K562 (cell line): ENCODE measurements at regions not wholly inside any gene's neighbourhood (a gene's known extent, or its start where the extent isn't known, plus 50 kb on each side); places are given as distances from the start of the nearest gene placed in this dataset.

ENCODE experiments used
- ATAC-seq: fragments of 200-7000 bp; cut with Tn5 transposase; 3 replicates; pipeline ENCODE4 v1.9.1; 2020; ENCODE audit warnings: moderate library complexity
- BruUV-seq: library from RNA; stranded (reverse); fragments of 400-500 nt; replicated peaks from 2 replicates; lab custom pipeline; 2021; lab: Mats Ljungman, UMichigan
- CTCF ChIA-PET: fragments of 300-600 bp; formaldehyde crosslinking; extraction: SDS; loops from one replicate; lab custom pipeline; 2021; ENCODE audit warnings: low intra/inter-chr PET ratio; lab: Yijun Ruan, JAX
- POLR2A ChIA-PET: fragments of 300-600, 350-650 bp; sonication (Branson Sonifier 250); formaldehyde crosslinking; extraction: SDS; loops from one replicate; lab custom pipeline; 2021; ENCODE audit warnings: antibody characterized with exemption, inconsistent platforms; lab: Yijun Ruan, JAX
- DNase-seq, 4 experiments: peaks; one replicate each; pipeline versions ENCODE4 v3.0.0 to v3.0.0-alpha.2; 2011 to 2018; ENCODE audit warnings: low spot score in 3 of 4, mixed read lengths in 3 of 4; ENCODE audit errors: extremely low read depth in 1 of 4
- FAIRE-seq: peaks from 2 replicates; lab custom pipeline; 2011; peaks lifted over from hg19 to GRCh38; lab: Jason Lieb, UNC
- H2AFZ ChIP-seq: 2 replicates; pipeline ENCODE4 v1.6.0; 2011; ENCODE audit warnings: low read depth, low read length, control low read depth, inconsistent platforms
- H3K27ac ChIP-seq: fragments of 200-600 bp; 3 replicates; pipeline ENCODE4 v1.8.0; 2011; ENCODE audit warnings: low read depth, mild to moderate bottlenecking, control low read depth, inconsistent platforms, low read length, moderate library complexity, mixed read lengths; ENCODE audit errors: extremely low read depth
- H3K27me3 ChIP-seq, 2 experiments: fragments of 300-600 bp in 1 of 2; 2 replicates in 1 of 2; 3 replicates in 1 of 2; pipeline versions ENCODE4 v1.6.0 to v1.8.0; 2011; ENCODE audit warnings: inconsistent platforms in 2 of 2, low read length in 2 of 2, mild to moderate bottlenecking in 1 of 2, mixed read lengths in 1 of 2, moderate library complexity in 1 of 2; ENCODE audit not compliant: control insufficient read depth in 2 of 2, insufficient read depth in 2 of 2
- H3K36me3 ChIP-seq: fragments of 300-600 bp; 3 replicates; pipeline ENCODE4 v1.8.0; 2011; ENCODE audit warnings: mild to moderate bottlenecking, low read length, inconsistent platforms; ENCODE audit not compliant: control insufficient read depth, insufficient read depth
- H3K4me1 ChIP-seq, 2 experiments: fragments of 200-600 bp in 1 of 2; replicated peaks in 1 of 2; 2 replicates in 1 of 2; 3 replicates in 1 of 2; pipeline versions ENCODE4 v1.5.1 to v1.8.0; 2011; ENCODE audit warnings: inconsistent platforms in 2 of 2, low read length in 2 of 2, mild to moderate bottlenecking in 1 of 2, mixed read lengths in 1 of 2, moderate library complexity in 1 of 2; ENCODE audit not compliant: control insufficient read depth in 2 of 2, insufficient read depth in 2 of 2
- H3K4me2 ChIP-seq: 2 replicates; pipeline ENCODE4 v1.6.1; 2011; ENCODE audit warnings: low read length, control low read depth, inconsistent platforms, mixed read lengths; ENCODE audit not compliant: insufficient read depth
- H3K4me3 ChIP-seq: fragments of 200-600 bp; sonication (generic), shearing (Covaris generic); 2 replicates; pipeline ENCODE4 v1.5.1; 2016; ENCODE audit warnings: control low read depth, inconsistent platforms
- H3K79me2 ChIP-seq: fragments of 200-600 bp; 3 replicates; pipeline ENCODE4 v1.8.0; 2011; ENCODE audit warnings: low read length, inconsistent platforms; ENCODE audit not compliant: control insufficient read depth, insufficient read depth
- H3K9ac ChIP-seq, 2 experiments: 2 replicates each; pipeline versions ENCODE4 v1.6.0 to v1.6.1; 2011; ENCODE audit warnings: low read depth in 2 of 2, low read length in 2 of 2, control low read depth in 1 of 2, inconsistent platforms in 1 of 2, mild to moderate bottlenecking in 1 of 2, mixed read lengths in 1 of 2; ENCODE audit not compliant: insufficient read depth in 1 of 2
- H3K9me1 ChIP-seq: one replicate; pipeline ENCODE4 v1.6.0; 2011; ENCODE audit warnings: inconsistent platforms, mild to moderate bottlenecking, low read length, moderate library complexity; ENCODE audit not compliant: control insufficient read depth, insufficient read depth
- H3K9me3 ChIP-seq: replicated peaks from 2 replicates; pipeline ENCODE4 v1.5.1; 2011; ENCODE audit warnings: low read depth, low read length, inconsistent platforms; ENCODE audit not compliant: control insufficient read depth, insufficient read depth
- H4K20me1 ChIP-seq: replicated peaks from 2 replicates; pipeline ENCODE4 v1.6.1; 2011; ENCODE audit warnings: low read length, inconsistent platforms, mixed read lengths; ENCODE audit not compliant: control insufficient read depth, insufficient read depth
- HSF4 ChIP-seq: fragments of 250-450 bp; sonication (Bioruptor Pico); IDR thresholded peaks from 2 replicates; pipeline ENCODE4 v2.1.2; 2022; ENCODE audit warnings: mild to moderate bottlenecking, moderate library complexity, borderline replicate concordance
- IFI16 ChIP-seq: fragments of 250-450 bp; sonication (Bioruptor Pico); IDR thresholded peaks from 2 replicates; pipeline ENCODE4 v2.1.2; 2022; ENCODE audit warnings: mild to moderate bottlenecking, inconsistent platforms
- L3MBTL2 ChIP-seq: fragments of 450-650 bp; IDR thresholded peaks from 2 replicates; pipeline ENCODE4 v1.6.1; 2016; ENCODE audit warnings: mild to moderate bottlenecking, moderate library complexity
- MEF2D ChIP-seq: conservative IDR thresholded peaks from 2 replicates; pipeline ENCODE4 v1.6.1; 2016; ENCODE audit warnings: low read depth, missing genetic modification characterization, missing compliant biosample characterization
- MTA1 ChIP-seq: fragments of 450-650 bp; IDR thresholded peaks from 2 replicates; pipeline ENCODE4 v1.6.1; 2017; ENCODE audit warnings: borderline replicate concordance
- MXI1 ChIP-seq: IDR thresholded peaks from 2 replicates; pipeline ENCODE4 v1.6.1; 2011; ENCODE audit warnings: low read depth, mild to moderate bottlenecking, improper control_type of control experiment, low read length
- TAF15 ChIP-seq: fragments of 200-400 bp; formaldehyde crosslinking; IDR thresholded peaks from 2 replicates; pipeline ENCODE4 v1.6.1; 2017; ENCODE audit warnings: mild to moderate bottlenecking, low read depth, low read length, moderate library complexity
- TARDBP ChIP-seq: fragments of 450-650 bp; IDR thresholded peaks from 2 replicates; pipeline ENCODE4 v1.6.1; 2016
- TCFL5 ChIP-seq: fragments of 250-450 bp; sonication (Bioruptor Pico); conservative IDR thresholded peaks from 2 replicates; pipeline ENCODE4 v1.6.1; 2021; ENCODE audit warnings: mild to moderate bottlenecking, moderate library complexity, matching md5 sums
- ZFPM2 ChIP-seq: fragments of 250-450 bp; sonication (Bioruptor Pico); IDR thresholded peaks from 2 replicates; pipeline ENCODE4 v1.5.1; 2022; ENCODE audit warnings: mild to moderate bottlenecking
- ZNF197 ChIP-seq: fragments of 200-800 bp; sonication (Bioruptor generic); IDR thresholded peaks from 2 replicates; pipeline ENCODE4 v1.6.1; 2016; ENCODE audit warnings: low read depth, missing genetic modification characterization, missing compliant biosample characterization
- ZNF239 ChIP-seq: fragments of 250-450 bp; sonication (Bioruptor Pico); IDR thresholded peaks from 2 replicates; pipeline ENCODE4 v1.4.0; 2020; ENCODE audit warnings: mild to moderate bottlenecking
- ZNF316 ChIP-seq: fragments of 450-650 bp; IDR thresholded peaks from 2 replicates; pipeline ENCODE4 v1.6.1; 2016
- ZNF445 ChIP-seq: fragments of 250-450 bp; sonication (Bioruptor Pico); IDR thresholded peaks from 2 replicates; pipeline ENCODE4 v1.4.0; 2020; ENCODE audit warnings: low read depth, mild to moderate bottlenecking, moderate library complexity
- WGBS: fragments of 100-300 bp; shearing (Covaris generic); methylation state at CpG from one replicate; pipeline ENCODE4 v1.1.6; 2016; ENCODE audit warnings: low coverage, mixed read lengths; ENCODE audit not compliant: insufficient coverage; ENCODE audit errors: missing lambda C conversion rate; 5-methylcytosine and 5-hydroxymethylcytosine counted together
- in situ Hi-C: fragments of 300-500 bp; cut with MboI; formaldehyde crosslinking; loops from 4 replicates; pipeline ENCODE4 v1.15.0; 2018; ENCODE audit warnings: inconsistent platforms, mixed read lengths
- intact Hi-C: fragments of 100-400 bp; cut with micrococcal nuclease; formaldehyde crosslinking; loops from 2 replicates; pipeline ENCODE4 v1.14.2; 2022
- TF ChIP-seq, protein P1 (sequence below): fragments of 250-450 bp; sonication (Bioruptor Pico); IDR thresholded peaks from 2 replicates; pipeline ENCODE4 v1.6.1; 2021; ENCODE audit warnings: mild to moderate bottlenecking
- TF ChIP-seq, protein P2 (sequence below): sonication (generic); formaldehyde crosslinking; IDR thresholded peaks from 2 replicates; pipeline ENCODE4 v1.5.0; 2020; ENCODE audit warnings: missing genetic modification reagents

DNA sequence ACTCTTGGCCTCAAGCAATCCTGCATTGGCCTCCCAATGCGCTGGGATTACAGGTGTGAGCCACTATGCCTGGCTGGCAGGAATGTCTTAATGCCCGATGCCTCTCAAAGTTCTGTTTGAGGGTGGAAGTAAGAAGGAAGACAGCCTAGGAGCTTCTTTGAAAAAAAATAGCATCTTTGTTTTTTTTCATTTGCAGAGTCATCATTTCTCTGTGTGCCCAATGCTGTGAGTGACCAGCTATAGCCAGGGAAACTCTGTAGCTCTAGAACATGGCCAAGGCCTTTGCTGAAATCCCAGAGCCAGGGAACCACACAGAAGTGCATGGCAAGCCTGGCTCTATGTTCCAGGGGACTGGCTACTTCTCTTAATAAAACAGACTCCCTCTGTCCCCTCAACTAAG, 260.0 kb downstream of the C1D start:
- in situ Hi-C loops: no loop called here
- H3K27me3 ChIP-seq: no peaks in the 10 kb centered on the region
- no peak for FAIRE-seq

DNA sequence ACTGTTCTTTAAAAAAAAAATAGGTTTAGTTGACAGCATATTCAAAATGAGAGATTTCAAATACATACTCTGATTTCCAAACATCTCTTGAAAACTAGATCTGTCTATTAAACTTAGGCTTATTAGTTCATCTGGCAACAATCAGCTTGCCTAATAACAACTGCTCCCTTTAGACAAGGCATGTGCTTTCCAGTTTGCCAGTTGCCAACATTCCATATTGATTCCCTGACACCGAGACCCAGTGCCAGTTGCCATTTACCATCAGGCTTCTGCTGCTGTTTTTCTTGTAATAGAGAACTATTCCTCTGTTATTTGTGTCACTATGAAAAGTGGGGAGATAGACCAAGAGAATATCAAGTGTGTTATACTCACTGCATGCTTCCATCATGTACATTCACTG, 256.0 kb downstream of the C1D start:
- no peak for FAIRE-seq
- H3K79me2 ChIP-seq: no peaks in the 10 kb centered on the region
- BruUV-seq: no TSS peak
- no peak overlapping the region for H2AFZ ChIP-seq
- no peaks in the 10 kb centered on the region for H3K9me1 ChIP-seq
- H3K36me3 ChIP-seq: no peaks in the 10 kb centered on the region
- H3K4me3 ChIP-seq: no peak overlapping the region
- CTCF ChIA-PET: no interaction called here
- H3K27ac ChIP-seq: no peak overlapping the region
- ATAC-seq: no peak
- no peak for TF ChIP-seq TAF15
- no peak for TF ChIP-seq TCFL5 (CRISPR knock-in tag)
- no peak for TF ChIP-seq ZNF197
- TF ChIP-seq, protein P1, sequence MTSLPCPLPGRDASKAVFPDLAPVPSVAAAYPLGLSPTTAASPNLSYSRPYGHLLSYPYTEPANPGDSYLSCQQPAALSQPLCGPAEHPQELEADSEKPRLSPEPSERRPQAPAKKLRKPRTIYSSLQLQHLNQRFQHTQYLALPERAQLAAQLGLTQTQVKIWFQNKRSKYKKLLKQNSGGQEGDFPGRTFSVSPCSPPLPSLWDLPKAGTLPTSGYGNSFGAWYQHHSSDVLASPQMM (CRISPR knock-in tag): no peak
- TF ChIP-seq ZNF445 (CRISPR knock-in tag): no peak
- no peak for TF ChIP-seq HSF4
- TF ChIP-seq, protein P2, sequence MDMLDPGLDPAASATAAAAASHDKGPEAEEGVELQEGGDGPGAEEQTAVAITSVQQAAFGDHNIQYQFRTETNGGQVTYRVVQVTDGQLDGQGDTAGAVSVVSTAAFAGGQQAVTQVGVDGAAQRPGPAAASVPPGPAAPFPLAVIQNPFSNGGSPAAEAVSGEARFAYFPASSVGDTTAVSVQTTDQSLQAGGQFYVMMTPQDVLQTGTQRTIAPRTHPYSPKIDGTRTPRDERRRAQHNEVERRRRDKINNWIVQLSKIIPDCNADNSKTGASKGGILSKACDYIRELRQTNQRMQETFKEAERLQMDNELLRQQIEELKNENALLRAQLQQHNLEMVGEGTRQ (CRISPR knock-in tag): no peak
- TF ChIP-seq ZNF239: no peak
- no peak for TF ChIP-seq ZFPM2
- TF ChIP-seq MEF2D (tag): no peak
- TF ChIP-seq MXI1: no peak
- no peak for TF ChIP-seq TARDBP
- TF ChIP-seq IFI16: no peak
- no peak for TF ChIP-seq MTA1
- TF ChIP-seq, all 486 proteins: peak for 0
- Histone ChIP-seq H4K20me1 (no peaks in the 10 kb centered on the region), H3K9ac (no peak overlapping the region), H3K4me2 (no peak overlapping the region), H3K27me3 (no peaks in the 10 kb centered on the region), H3K9me3 (no peaks in the 10 kb centered on the region), H3K4me1 (no peaks in the 10 kb centered on the region)
- intact Hi-C loops: no loop called here
- POLR2A ChIA-PET: no interaction called here
- in situ Hi-C loops: no loop called here
- WGBS: 0% methylated on average over 1 of the region's 1 CpG
- DNase-seq: no peak

More for the DNA sequence above, 260.0 kb downstream of the C1D start:
- Histone ChIP-seq H4K20me1 (no peaks in the 10 kb centered on the region), H3K9me1 (no peaks in the 10 kb centered on the region), H3K79me2 (no peaks in the 10 kb centered on the region), H3K9me3 (no peaks in the 10 kb centered on the region), H3K9ac (no peak overlapping the region), H3K4me3 (no peak overlapping the region), H2AFZ (no peak overlapping the region), H3K4me2 (no peak overlapping the region), H3K27ac (no peak overlapping the region), H3K4me1 (no peaks in the 10 kb centered on the region)
- intact Hi-C loops: no loop called here
- ATAC-seq: no peak
- DNase-seq: no peak
- no TSS peak for BruUV-seq
- CTCF ChIA-PET: no interaction called here
- TF ChIP-seq ZNF316 (0 out of 2 replicates have a peak, but pooled peaks have one; percentile 16), L3MBTL2 (no peak)
- TF ChIP-seq, all 486 proteins: peak for 1
- POLR2A ChIA-PET: no interaction called here
- no peaks in the 10 kb centered on the region for H3K36me3 ChIP-seq
- 0% methylated on average over 2 of the region's 2 CpGs for WGBS
